ENCODE measurements at regions not wholly inside any gene's neighbourhood (a gene's known extent, or its start where the extent isn't known, plus 50 kb on each side); places are given as distances from the start of the nearest gene placed in this dataset.
"Not testable (repeated sequence)": the region's sequence is repeated elsewhere in the genome, so short reads cannot be mapped to it uniquely, and the experiment has no call there.

DNA sequence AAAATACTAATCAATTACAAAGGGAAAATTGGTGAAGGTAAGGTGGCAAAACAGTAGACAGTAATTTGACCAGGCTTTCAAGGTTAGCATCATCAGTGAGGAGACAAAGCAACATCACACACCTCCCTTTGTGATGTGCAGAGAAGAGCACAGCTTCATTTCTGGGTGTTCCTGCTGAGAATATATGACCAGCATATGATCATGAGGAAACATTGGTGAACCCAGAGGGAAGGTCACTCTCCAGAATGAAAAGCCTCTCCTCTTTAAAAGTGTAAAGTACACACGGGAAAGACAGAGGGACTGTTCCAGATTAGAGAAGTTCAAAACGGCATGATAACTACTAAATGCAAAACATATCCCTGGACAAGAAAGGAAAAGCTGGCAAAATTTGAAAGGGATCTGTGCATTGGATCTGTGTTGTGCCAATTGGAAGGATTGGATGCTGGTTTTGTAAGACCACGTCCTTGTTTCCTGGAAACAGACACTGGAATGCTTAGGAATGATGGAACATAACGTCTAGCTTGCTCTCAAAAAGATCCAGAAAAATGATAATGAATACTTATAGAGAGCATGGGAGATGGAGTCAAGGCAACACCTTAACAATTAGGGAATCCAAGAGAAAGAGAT, 80.6 kb upstream of the MITF start:
- H3K4me3 Mint-ChIP-seq: no peak overlapping the region
- no peak for DNase-seq
- no peaks in the 10 kb centered on the region for H3K27me3 Mint-ChIP-seq (ENCODE audit: low read depth)
- no peaks in the 10 kb centered on the region for H3K9me3 Mint-ChIP-seq
- ATAC-seq: no peak
- H3K4me1 Mint-ChIP-seq (ENCODE audit: low read depth): no peaks in the 10 kb centered on the region
- H3K36me3 Mint-ChIP-seq (ENCODE audit: insufficient read depth): no peaks in the 10 kb centered on the region

DNA sequence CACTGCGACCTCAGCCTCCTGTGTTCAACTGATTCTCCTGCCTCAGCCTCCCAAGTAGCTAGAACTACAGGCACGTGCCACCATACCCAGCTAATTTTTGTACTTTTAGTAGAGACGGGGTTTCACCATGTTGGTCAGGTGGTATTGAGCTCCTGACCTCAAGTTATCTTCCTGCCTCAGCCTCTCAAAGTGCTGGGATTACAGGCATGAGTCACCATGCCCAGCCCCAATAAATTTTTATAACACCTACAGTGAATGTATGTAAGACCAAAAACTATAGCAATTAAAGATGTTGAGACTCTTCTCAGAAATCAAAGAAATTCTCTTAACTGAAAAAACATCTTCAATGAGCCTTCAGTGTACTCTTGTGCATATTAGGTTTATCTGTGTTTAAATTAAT, 82.2 kb upstream of the MITF start:
- H3K27me3 Mint-ChIP-seq (ENCODE audit: low read depth); DNase-seq; H3K4me1 Mint-ChIP-seq (ENCODE audit: low read depth); H3K36me3 Mint-ChIP-seq (ENCODE audit: insufficient read depth); H3K4me3 Mint-ChIP-seq; H3K9me3 Mint-ChIP-seq; ATAC-seq: not testable (repeated sequence)

DNA sequence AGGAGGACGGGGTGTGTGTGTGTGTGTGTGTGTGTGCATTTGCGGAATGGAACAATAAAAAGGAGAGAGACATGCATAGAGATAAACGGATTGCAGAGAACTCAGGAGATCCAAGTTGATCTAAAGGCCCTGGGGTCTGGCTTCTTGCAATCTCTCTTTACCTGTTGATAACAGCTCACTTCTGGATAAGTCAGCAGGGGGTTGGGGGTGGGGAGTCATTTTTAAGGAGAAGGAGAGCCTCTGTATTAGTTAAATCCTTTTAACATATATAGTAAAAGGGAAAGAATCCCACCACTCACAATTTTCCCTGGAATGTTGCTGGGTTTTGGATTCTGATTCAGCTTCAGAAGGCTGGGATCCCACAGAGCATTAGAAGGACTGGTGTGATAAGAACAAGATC, 87.5 kb upstream of the MITF start:
- Mint-ChIP-seq H3K9me3 (no peaks in the 10 kb centered on the region), H3K27me3 (ENCODE audit: low read depth) (no peaks in the 10 kb centered on the region), H3K36me3 (ENCODE audit: insufficient read depth) (no peaks in the 10 kb centered on the region), H3K4me1 (ENCODE audit: low read depth) (no peaks in the 10 kb centered on the region), H3K4me3 (no peak overlapping the region)
- no peak for DNase-seq
- no peak for ATAC-seq

DNA sequence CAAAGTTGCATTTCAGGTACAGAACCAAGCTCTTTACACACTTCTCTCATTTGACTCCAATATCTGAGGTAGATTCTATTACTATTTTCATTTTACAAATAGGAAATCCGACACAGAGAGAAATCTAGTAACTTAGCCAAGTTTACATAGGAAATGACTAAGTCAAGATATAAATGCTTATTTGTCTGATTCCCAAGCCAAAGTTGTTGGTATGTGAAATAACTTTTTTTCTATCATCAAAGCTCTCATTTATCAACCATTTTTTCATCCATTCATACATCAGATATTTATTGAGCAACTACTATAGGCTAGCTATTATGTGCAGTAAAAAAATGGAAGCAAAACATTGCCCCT, 89.2 kb upstream of the MITF start:
- no peak for DNase-seq
- no peak for ATAC-seq
- H3K4me3 Mint-ChIP-seq: no peak overlapping the region
- no peaks in the 10 kb centered on the region for H3K4me1 Mint-ChIP-seq (ENCODE audit: low read depth)
- H3K9me3 Mint-ChIP-seq: no peaks in the 10 kb centered on the region
- no peaks in the 10 kb centered on the region for H3K36me3 Mint-ChIP-seq (ENCODE audit: insufficient read depth)
- no peaks in the 10 kb centered on the region for H3K27me3 Mint-ChIP-seq (ENCODE audit: low read depth)

DNA sequence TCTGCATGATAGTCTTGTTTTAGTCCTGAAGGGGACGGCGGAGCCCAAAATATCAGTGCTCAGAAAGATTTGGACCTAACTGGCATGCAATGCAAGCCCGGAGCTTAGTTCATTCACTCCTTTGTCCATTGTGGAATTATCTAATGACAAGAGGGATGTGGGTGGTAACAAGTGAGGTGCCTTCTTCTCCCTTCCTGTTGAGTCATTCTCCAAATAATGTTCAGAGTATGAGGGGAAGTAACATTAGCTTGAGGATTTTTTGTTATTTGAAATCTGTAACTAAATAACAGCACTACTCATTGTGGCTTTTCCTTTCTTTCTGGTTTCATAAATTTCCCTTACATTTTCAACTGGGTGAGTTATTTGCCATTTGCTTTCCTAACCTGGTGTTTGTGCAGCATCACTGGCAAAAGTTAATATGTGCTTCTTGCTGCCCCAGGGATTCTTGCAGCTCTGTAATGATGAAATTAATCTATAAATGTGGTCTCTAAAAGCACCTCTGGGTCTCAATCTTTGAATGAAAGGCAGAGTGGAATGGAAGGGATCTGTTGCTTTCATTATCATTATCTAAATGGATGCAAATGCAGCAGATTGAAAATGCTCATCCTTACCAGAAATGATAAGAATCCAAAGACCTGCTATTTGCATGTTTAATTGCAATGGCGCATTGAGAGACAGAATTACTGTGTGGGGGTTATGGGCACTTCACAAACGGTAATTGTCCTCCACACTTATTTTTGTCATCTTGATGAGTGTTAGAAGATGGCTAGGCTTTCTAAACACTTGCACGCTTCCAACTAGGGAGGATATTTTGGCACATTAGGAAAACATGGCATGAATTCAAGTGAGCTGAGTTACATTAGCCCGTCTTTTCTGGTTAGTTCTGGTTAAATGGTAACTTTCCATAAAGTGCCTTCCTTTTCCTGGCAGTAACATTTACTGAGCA, 89.9 kb upstream of the MITF start:
- H3K36me3 Mint-ChIP-seq (ENCODE audit: insufficient read depth): no peaks in the 10 kb centered on the region
- DNase-seq (no peak), ATAC-seq (no peak)
- no peaks in the 10 kb centered on the region for H3K27me3 Mint-ChIP-seq (ENCODE audit: low read depth)
- no peaks in the 10 kb centered on the region for H3K4me1 Mint-ChIP-seq (ENCODE audit: low read depth)
- H3K9me3 Mint-ChIP-seq: no peaks in the 10 kb centered on the region
- no peak overlapping the region for H3K4me3 Mint-ChIP-seq

DNA sequence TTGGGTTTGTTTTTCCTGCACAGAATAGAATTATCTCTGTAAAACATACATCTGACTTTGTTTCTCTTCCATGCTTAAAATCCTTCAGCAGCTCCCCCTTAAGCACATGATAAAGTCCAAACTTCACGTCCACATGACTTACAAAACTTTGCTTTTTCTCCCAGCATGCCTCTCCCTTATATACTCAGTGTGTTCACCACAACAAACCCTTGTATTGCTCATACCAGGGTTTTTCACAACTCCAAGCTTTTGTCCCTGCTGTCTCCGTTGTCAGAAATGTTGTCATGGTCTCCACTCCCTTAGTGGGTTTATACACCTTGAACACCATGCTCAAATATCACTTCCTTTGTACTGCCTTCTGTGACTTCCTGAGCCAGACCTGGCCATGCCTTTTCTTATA, 91.1 kb upstream of the MITF start:
- no peaks in the 10 kb centered on the region for H3K9me3 Mint-ChIP-seq
- no peak for DNase-seq
- H3K4me1 Mint-ChIP-seq (ENCODE audit: low read depth): no peaks in the 10 kb centered on the region
- H3K27me3 Mint-ChIP-seq (ENCODE audit: low read depth): no peaks in the 10 kb centered on the region
- H3K36me3 Mint-ChIP-seq (ENCODE audit: insufficient read depth): no peaks in the 10 kb centered on the region
- no peak for ATAC-seq
- H3K4me3 Mint-ChIP-seq: no peak overlapping the region

DNA sequence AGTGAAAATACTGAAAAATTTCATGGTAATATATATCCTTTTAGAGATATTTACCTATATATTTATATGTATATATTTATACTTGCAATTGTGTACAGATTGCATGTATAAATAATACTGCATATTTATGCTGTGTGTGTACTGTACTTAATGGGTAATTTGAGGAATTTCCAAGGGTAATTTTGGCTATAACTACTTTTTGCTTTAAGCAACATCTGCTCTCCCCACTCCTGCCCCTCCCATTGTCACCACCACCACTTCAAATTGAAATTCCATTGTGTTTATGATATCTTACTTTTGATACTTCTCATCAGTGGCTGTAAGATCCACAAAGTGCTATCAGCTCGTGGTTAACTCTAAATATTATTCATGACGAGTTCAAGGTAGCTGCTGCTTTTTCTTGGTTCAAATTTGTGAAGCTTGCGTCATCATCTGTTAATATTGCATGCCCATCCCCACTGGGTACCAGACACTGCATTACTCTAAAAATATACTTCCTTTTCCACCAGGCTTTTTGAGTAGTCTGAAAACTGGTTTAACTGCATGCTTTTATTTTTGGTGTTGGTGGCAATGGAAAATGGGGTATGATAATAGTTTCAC, 91.7 kb upstream of the MITF start:
- DNase-seq (no peak), ATAC-seq (no peak)
- Mint-ChIP-seq H3K4me3 (no peak overlapping the region), H3K4me1 (ENCODE audit: low read depth) (no peaks in the 10 kb centered on the region), H3K27me3 (ENCODE audit: low read depth) (no peaks in the 10 kb centered on the region), H3K9me3 (no peaks in the 10 kb centered on the region), H3K36me3 (ENCODE audit: insufficient read depth) (no peaks in the 10 kb centered on the region)

DNA sequence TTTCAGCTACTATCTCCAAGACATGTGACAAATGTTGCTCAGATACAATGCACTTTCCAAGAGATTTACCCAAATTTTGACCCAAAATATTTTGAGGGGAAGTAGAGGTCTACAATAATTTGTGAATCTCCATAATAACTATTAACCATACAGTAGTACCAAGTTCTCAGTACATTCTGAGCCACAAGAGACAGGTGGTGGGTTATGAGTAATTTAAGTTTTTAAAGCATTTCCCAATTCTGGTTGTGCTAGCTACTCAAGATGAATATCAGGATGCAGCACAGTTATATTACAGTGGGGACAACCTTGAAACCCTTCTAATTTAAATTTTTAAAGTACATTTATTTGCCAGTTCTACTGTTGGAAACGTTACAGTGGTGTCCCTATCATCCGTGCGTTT, 92.2 kb upstream of the MITF start:
- H3K36me3 Mint-ChIP-seq (ENCODE audit: insufficient read depth): no peaks in the 10 kb centered on the region
- H3K4me1 Mint-ChIP-seq (ENCODE audit: low read depth): no peaks in the 10 kb centered on the region
- DNase-seq: no peak
- H3K9me3 Mint-ChIP-seq: no peaks in the 10 kb centered on the region
- no peak for ATAC-seq
- H3K4me3 Mint-ChIP-seq: no peak overlapping the region
- H3K27me3 Mint-ChIP-seq (ENCODE audit: low read depth): no peaks in the 10 kb centered on the region

DNA sequence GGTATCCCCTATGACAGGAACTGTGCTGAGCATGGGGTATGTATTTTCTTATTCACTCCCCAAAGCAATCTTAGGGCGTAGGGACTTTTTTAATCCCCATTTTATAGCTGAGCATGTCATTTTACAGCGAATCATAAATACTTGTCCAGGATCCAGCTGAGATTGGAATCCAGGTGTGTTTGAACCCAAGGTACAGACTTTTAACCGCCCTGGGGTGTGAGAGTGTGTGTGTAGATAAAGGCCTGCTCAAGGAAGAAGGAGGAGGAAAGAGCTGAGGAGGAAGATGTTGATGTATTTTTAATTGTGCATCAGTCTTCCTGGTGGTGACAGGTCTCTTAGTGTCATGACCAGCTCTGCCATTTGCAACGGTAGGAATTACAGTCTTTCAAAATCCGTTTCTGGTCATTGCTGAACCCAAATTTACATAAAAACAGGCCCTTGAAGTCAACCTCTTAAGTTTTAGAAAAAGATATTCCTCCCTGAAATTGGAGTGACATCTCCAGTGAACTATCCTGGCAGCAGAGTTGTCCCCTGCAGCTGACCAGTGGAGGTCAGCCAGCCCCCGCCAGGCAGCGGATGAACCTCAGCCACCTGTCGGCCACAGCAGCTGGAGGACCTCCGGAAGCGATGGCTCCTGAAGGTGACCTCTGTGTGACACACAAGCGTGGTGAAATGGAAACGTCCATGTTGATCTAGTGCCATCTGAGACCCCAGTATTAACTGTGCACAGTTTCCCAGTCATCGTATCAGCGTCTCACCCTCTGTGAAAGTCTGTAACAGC, 92.8 kb upstream of the MITF start:
- Mint-ChIP-seq H3K9me3 (no peaks in the 10 kb centered on the region), H3K36me3 (ENCODE audit: insufficient read depth) (no peaks in the 10 kb centered on the region), H3K27me3 (ENCODE audit: low read depth) (no peaks in the 10 kb centered on the region), H3K4me3 (no peak overlapping the region), H3K4me1 (ENCODE audit: low read depth) (no peaks in the 10 kb centered on the region)
- DNase-seq (no peak), ATAC-seq (no peak)

DNA sequence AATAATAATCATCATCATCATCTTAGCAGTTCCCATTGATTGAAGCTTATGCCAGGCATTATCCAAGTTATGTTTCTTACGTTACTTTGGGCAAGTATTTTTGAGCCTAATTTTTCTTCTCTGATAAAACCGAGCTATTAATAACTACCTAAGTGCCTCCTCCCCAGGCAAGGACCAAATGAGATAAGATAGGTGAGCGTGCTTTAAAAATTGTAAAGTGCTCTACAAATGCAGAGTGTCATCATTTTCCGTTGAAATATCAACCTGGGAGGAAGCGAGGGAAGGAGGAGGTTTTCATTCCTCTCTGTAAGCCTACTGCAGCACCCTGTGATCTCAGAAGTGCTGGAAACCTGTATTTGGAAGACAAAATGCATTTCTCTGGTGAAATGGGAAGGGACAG, 96.7 kb upstream of the MITF start:
- H3K4me3 Mint-ChIP-seq: no peak overlapping the region
- DNase-seq (no peak), ATAC-seq (no peak)
- no peaks in the 10 kb centered on the region for H3K4me1 Mint-ChIP-seq (ENCODE audit: low read depth)
- H3K36me3 Mint-ChIP-seq (ENCODE audit: insufficient read depth): no peaks in the 10 kb centered on the region
- peaks cover 9% of the 10 kb centered on the region for H3K27me3 Mint-ChIP-seq (ENCODE audit: low read depth)
- H3K9me3 Mint-ChIP-seq: peaks cover 3% of the 10 kb centered on the region

DNA sequence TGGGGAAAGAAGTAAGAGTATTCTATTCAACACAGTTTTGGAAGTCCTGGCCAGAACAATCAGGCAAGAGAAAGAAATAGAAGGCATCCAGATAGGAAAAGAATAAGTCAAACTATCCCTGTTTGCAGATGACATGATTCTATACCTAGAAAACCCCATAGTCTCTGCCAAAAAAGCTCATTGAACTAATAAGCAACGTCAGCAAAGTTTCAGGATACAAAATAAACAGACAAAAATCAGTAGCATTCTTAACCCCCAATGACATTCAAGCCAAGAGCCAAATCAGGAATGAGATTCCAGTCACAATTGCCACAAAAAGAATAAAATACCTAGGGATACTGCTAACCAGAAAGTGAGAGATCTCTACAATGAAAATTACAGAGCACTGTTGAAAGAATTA, 99.4 kb upstream of the MITF start:
- DNase-seq: no peak
- Mint-ChIP-seq H3K4me1 (ENCODE audit: low read depth) (no peaks in the 10 kb centered on the region), H3K36me3 (ENCODE audit: insufficient read depth) (no peaks in the 10 kb centered on the region), H3K27me3 (ENCODE audit: low read depth) (peaks cover 9% of the 10 kb centered on the region), H3K4me3 (no peak overlapping the region), H3K9me3 (peaks cover 3% of the 10 kb centered on the region)
- no peak for ATAC-seq

DNA sequence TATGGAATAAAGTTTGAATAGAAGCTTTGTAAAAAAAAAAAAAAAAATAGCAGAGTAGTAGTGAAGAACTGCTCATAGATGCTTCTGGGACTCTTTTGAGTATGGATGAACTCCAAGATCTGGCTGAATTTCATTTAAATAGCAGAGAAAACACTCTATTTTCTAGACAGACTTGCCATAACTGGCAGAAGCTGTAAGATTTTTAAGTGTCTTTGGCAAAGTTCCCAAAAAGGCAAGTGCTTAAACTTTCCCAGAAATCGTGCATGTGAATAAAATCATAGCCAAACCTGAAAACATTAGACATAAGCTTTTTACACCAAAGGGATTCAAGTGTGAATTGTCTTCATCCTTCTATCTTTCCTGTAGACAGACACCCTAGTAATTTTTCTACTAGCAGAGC, 110.3 kb upstream of the MITF start:
- H3K36me3 Mint-ChIP-seq (ENCODE audit: insufficient read depth): no peaks in the 10 kb centered on the region
- H3K9me3 Mint-ChIP-seq: peaks cover 30% of the 10 kb centered on the region
- H3K4me3 Mint-ChIP-seq: no peak overlapping the region
- DNase-seq (no peak), ATAC-seq (no peak)
- no peaks in the 10 kb centered on the region for H3K4me1 Mint-ChIP-seq (ENCODE audit: low read depth)
- H3K27me3 Mint-ChIP-seq (ENCODE audit: low read depth): no peaks in the 10 kb centered on the region

DNA sequence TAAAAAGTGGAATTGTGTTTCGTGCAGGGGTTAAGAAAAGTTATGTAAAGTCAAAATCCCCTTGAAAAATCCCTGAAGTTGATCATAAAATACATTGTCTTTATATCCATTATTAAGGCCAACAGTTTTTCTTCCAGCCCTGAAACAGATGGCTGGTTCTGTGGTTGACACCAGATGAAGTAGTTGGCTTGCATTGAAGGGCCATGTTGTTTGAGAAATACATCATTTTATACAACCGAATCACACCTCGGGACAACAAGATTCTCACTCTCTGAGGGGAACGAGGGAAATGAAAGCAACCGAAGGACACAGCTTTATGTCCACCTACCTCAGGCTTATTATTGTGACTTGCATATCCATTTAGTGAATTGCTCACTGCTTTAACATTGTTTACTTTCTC, 126.0 kb upstream of the MITF start:
- Mint-ChIP-seq H3K27me3 (ENCODE audit: low read depth) (no peaks in the 10 kb centered on the region), H3K4me1 (ENCODE audit: low read depth) (no peaks in the 10 kb centered on the region), H3K9me3 (peaks cover 10% of the 10 kb centered on the region), H3K36me3 (ENCODE audit: insufficient read depth) (no peaks in the 10 kb centered on the region), H3K4me3 (no peak overlapping the region)
- DNase-seq (no peak), ATAC-seq (no peak)

DNA sequence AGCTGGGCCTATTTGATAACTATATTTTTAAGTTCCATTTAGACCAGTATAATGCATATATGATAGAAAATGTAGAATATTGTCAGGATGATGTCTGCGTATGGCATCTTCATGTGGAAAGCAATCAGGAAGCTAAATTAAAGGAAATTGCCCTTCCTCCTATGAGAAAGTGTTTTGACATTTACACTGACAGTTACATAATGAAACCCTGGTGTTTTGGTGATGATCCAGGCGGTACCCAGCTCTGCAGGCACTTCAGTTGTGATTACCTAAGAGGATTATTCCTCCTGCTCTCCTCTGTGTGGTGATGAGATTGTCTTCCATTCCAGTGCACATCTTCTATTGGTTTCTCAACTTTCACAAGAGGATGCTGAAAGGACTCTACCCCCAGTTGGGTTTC, 126.5 kb upstream of the MITF start:
- H3K36me3 Mint-ChIP-seq (ENCODE audit: insufficient read depth): no peaks in the 10 kb centered on the region
- ATAC-seq (no peak), DNase-seq (no peak)
- no peaks in the 10 kb centered on the region for H3K4me1 Mint-ChIP-seq (ENCODE audit: low read depth)
- H3K27me3 Mint-ChIP-seq (ENCODE audit: low read depth): no peaks in the 10 kb centered on the region
- peaks cover 10% of the 10 kb centered on the region for H3K9me3 Mint-ChIP-seq
- H3K4me3 Mint-ChIP-seq: no peak overlapping the region

Measured in activated T-cell treated with anti-CD3 and anti-CD28 coated beads, Interleukin-2, amount 50 U/mL, for 4 hours (primary cell).